LoVo (cell line): ENCODE measurements at regions not wholly inside any gene's neighbourhood (a gene's known extent, or its start where the extent isn't known, plus 50 kb on each side); places are given as distances from the start of the nearest gene placed in this dataset.

ENCODE experiments used
- DNase-seq: peaks from one replicate; pipeline ENCODE4 v3.0.0-alpha.2; 2016; ENCODE audit warnings: low spot score

DNA sequence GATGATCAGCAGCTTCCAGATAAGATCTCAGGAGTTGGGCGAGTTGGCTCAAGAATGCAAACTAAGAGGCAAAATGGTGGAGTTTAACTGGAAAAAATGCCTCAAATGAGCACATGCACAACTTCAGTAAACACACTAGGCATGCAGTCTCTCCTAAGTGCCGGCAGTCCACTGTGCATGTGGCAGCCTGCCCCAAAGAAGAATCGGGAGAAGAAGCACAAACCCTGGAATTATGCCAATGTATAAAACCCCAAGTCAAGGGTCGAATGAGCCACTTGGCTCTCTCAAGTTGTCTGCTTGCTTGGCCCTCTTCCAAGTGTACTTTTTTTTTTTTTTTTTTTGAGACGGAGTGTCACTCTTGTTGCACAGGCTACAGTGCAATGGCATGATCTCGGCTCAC lies 53.3 kb upstream of the SLITRK1 start:
- no peak for DNase-seq
